ENCODE measurements at regions not wholly inside any gene's neighbourhood (a gene's known extent, or its start where the extent isn't known, plus 50 kb on each side); places are given as distances from the start of the nearest gene placed in this dataset.
A peak's percentile ranks its signal among the peaks of the same experiment; 100 is the strongest.

DNA sequence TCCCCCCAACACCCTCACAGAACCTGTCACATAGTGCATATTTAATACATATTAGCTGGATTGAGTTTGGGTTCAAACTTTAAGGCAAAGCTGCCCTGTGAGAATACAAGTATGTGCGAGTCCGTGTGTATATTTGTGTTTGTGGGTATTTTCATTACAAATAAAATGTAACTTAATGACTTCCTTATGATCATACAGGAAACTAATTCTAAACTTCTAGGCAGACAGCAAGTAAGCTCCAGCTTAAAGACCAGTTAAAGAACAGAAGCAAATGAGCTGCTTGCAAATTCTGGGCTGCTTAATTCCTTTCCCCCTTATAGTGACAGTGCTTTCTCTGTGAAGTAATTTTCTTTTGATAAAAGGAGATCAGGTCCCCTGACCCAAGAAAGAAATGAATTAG is 437.6 kb downstream of the TTLL7 start:
- DNase-seq, result no peak

DNA sequence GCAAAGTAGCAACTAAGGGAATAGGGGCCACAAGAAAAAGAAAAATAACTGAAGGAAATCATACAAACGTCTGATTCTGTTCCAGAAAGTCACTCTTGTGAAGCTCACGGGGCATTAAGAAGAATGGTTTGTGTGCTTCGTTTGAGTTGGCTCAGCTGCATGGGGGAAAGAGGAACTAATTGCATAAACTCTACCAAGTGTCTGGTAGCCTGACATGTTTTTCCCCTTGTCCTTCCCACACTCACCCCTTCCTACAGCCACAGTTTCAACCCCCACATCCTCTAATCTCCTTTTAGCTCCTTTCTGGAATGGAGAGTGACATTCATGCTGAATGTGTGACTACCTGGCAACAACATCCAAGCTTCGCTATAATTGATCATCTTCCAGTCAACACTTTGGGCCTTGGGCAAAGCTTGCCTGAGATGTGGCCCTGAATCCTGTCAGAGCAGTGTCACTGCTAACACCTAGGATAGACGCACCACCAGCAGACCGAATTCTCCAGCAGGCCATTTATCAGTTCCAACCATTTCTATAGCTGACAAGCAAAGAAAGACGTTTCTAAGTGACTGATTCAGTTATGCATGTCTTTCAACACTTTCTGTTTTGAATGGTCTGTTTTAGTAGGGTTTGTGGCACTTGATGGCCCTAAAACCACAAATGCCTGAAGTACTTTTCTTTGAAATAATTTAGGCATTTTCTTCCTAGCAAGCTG is 439.6 kb downstream of the TTLL7 start:
- DNase-seq, result no peak

DNA sequence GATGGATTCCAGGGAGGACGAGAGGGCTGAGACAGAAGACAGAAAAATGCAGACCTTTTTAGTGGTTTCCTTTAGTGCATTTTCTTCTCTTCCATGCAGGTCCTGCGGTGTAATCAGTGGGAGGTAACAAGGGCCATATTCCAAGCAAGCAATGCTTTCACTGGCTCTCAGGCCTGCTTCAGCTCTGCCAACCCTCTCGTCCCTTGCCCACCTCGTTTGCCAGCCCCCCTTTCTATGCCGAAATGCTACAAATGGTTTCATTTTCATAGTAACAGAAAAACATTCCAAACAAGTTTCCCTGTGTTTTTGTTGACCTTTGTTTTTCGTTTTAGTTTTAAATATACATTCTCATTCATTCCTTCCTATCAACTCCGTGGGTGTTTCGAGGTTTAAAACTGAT is 443.1 kb downstream of the TTLL7 start:
- no peak for DNase-seq

DNA sequence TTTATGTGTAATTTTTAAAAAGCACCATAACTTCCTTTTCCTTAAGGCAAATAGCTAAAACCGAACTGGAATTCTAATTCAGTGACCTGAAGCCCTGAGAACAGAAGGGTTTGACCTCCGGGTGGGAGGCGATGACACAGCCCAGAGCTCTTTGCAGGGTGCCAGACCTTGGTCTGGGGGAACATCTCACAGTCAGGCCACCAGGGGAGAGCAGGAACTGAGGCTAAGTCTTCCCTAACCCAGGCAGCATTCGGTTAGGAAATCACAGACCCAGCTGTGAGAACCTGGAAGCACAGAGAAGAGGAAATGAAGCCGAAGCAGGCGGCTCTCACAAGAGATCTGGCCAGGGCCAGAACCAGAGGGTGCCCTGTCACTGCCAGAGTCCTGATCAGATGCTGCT is 444.8 kb downstream of the TTLL7 start:
- DNase-seq, result no peak

DNA sequence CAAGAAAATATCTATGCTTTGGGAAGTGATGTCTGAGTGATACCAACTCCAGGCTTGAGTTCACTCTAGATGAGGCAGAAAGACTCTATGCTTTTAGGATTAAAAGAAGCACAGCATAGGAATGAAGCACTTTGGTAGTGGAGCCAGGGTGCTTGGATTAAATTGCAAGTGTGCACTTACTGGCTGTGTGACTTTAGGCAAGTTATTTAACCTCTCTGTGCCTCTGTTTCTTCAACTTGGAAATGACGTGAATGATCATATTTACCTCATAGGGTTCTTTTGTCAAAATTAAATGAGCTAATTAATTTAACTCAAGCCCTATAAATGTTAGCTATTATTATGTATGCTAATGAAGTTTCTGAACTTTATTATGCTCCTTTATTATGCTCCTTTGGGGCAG is 446.1 kb downstream of the TTLL7 start:
- DNase-seq, result no peak

DNA sequence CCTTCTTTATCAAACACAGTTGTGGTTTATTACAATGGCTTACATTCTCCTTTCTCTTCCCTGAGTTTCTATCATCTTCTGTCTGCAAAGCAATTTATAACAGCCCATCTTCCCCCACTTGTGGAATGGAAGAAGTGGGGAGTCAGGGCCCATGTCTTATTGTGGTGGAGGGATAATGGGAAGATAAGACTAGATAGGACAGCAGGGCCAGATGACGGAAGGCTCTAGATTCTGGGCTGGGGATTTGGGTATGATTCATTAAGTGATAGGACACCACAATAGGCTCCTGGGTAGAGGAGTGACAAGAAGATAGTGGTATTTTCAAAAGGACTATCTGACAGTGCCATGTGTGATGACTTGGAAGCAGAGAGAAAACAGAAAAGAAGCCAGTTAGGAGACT is 450.6 kb downstream of the TTLL7 start:
- DNase-seq, result no peak

DNA sequence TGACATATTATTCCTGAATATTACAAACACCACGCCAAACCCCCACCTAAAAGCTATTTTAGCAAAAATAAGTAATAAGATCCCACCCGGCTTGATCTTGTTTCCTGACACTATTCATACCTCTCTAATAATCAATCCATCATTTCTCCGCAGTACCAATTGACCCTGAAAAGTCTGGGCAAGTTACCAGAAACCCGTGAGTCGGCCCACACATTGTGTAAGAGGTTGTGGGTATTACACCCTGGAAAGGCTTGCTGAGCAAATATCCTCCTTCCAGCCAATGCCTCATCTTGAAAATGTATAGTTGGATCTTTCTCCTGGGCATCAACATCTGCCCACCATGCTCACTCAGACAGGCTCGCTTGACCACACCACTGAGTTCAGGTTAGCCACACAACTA is 451.0 kb downstream of the TTLL7 start:
- DNase-seq, result peak; percentile 1

DNA sequence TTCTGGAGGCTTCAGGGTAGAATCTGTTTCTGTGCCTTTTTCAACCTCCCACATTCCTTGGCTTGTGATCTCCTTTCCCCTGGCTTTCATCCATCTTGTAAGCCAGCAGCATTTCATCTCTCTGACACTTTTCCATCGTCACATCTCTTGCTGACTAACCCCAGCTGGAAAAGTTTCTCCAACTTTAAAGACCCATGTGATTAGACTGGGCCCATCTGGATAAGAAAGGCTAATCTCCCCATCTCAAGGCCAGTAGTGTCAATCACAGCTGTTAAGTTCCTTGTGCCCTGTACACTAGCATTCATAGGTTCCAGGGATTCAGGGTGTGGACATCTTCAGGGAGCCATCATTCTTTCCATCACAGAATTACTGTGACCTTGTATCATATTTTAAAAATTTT is 452.1 kb downstream of the TTLL7 start:
- DNase-seq, result no peak

DNA sequence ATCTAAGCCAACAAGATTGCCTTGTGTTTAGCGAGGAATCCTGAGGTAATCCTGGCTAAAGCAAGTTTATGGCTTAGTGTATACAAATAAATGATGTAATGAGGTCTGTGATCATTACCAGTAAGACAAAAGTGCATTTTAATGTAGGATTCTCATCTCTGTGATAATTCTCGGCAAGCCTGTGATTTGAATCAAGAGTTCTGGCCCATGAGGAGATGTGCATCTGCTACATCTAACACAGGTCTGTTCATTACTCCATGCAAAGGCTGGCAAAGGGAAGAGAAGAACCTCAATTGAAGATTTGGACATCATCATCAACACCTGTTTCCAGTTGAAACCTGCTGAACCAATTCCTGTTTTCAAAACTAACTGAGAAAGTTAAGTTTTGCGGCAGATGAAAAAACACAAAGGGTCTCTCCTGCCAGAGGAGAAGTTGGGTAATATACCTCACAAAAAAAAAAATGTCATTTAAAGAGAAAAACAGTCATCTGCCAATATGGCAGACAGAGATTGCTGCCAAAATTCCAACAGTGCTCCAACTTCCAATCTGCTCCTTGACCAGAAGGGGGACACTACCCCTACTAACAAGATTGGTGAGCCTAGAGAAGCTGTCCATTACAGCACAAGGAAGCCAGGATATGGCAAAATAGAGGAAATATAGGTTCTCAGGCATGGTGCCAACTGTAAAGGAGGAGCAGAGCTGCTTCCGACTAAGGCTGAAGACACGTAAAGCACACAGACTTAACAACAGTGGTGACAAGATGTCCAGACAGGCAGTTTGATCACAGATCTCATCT is 453.7 kb downstream of the TTLL7 start:
- no peak for DNase-seq

DNA sequence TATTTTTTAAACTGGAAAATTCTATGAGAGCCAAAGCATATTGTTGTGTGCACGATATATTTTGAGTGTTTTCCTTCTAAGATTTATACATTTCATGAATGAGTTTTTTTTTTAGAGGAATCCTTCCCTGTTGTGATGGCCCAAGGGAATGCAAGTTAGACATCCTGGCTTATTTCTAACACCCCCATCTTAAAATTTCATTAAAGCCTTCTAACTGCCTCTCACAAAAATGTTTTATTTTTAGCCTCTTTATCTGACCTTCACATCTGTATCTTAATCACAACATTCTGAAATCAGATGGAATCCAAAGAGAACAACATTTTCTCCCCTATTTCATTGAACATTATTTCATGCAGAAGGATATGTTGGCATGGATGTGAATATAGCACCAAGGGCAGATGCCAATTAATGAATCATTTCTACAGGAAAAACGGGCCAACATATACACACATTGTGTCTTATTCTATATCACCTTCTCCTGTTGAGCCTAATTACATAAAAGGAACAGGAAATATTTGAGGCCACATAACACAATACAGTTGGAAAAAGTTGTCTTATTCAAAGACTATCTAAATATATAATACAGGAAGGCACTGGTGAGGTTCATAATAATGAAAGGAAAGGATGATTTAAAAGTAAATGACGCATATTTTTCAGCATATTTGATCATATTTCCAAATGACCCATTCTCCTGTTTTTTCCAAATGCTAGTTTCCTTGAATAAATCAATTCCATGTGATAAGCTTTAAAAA is 455.5 kb downstream of the TTLL7 start:
- no peak for DNase-seq

DNA sequence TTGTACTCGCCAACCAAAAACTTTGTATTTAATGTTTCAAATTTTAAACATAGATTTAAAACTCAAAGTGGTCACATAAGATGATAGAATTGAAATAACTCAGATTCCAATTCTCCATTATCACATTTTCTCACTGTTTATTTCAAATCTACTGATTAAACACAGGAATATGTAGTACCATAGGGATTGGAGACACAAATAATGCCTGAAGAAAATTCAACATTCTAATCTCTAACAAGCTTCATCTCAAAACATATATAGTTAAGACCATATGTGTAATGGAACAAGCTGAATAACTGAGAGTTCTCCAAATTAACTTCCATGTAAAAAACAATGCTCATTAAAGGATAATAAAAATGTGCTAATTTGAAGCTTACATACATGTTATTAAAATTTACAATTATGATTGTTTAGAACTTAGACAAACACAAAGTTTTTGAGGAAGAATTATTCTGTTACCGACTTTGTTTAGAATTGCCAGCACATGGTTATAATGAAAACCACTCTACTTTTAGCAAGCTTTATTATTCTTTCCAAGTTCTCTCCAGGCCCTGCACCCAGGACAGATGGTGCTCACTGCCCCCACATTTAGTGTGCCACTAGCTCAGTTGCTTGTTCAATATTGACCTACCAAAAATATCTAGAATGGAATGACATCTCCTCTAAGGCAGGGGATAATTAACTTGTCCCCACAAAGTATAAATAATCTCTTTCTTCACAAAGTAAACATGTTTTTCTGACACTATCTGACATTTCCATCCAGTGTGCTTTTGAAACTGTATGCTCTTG is 467.2 kb downstream of the TTLL7 start:
- no peak for DNase-seq

DNA sequence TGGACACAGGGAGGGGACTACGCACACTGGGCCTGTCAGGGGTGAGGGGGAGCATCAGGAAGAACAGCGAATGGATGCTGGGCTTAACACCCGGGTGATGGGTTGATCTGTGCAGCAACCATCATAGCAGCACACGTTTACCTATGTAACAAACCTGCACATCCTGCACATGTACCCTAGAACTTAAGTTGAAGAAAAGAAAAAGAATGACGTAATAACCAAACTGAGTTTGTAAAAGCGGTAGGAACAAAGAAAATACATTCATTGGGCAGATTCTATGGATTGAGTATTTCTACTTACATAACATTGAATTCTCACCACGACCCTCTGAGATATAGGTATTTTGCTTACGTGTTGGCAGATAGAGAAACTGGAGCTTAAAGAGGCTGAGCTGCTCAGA is 468.4 kb downstream of the TTLL7 start:
- DNase-seq, result no peak

DNA sequence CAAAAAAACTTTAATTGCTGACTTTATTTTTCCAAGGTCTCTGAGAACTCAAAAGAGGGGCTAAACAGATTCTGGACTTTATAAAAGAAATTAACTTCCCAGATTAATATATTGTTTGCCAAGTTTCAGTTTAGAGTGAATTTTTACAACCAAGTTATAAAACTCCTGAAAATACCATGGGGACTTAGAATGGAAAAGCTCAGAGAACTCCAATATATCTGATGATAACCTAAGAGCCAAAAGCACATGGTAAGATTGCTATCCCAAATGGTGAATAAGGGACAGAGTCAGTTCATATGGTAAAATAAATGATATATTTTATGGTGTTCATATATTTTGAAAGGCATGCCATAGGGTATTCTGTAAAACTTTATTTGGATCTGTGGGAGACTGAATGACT is 470.9 kb downstream of the TTLL7 start:
- DNase-seq, result no peak

DNA sequence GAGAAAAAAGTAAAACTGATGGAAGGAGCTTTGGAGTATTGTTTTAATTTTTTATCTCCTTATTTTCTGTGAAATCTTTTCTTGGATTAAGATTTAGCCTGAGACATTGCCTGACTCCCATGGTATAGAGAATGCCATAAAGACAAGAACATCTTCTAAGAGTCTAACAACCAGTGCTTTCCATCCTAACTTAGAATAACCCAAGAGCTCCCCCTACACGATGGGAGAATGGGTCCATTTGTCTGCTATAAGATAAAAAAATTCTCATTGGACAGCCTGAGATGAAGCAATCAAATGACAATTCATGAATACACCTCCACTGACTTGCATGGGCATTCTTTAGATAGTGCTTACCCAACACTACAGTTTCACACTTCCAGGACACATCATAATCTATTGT is 478.1 kb downstream of the TTLL7 start:
- no peak for DNase-seq

DNA sequence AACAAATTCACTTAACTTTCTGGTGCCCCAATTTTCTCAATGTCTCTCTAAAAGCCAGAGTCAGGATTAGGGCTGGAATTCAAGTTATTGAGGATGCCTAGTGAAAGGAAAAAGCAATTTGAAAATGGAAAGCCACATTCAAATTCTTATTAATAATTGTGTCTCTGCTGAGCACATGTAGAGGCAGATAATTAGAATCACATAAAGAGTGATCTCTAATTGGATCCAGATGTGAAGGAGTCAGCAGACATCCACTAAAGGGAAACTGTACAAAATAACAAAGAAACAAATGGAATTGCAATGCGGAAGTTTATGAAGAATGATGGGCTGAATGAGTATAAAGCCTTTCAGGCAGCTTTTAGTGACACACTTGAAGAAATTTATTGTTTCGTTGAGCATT is 482.6 kb downstream of the TTLL7 start:
- peak; percentile 21 for DNase-seq

DNA sequence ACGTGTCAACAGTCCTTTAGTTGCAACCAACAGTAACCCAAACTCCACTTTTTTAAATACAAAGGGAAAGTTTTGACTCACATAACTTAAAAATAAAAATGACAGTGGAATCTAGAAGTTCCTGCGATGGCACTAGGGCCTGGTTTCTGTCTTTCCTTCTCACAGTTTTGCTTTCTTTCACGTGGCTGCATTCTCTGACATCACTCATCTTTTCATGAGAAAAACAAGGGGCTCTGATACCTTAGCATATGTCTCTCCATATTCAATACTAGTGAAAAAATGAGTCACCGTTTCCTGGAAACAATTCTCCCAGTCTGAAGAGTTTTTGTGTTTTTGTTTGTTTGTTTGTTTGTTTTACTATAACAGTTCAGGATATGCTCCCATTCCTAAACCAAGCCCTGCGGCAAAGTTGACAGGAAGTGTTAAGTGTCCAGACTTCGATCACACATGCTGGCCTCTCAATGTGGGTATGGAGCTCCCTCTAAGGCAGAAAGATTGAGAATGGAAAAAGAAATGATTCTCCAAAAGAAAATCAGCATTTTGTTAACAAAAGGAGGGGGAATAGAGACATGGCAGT is 483.3 kb downstream of the TTLL7 start:
- no peak for DNase-seq

DNA sequence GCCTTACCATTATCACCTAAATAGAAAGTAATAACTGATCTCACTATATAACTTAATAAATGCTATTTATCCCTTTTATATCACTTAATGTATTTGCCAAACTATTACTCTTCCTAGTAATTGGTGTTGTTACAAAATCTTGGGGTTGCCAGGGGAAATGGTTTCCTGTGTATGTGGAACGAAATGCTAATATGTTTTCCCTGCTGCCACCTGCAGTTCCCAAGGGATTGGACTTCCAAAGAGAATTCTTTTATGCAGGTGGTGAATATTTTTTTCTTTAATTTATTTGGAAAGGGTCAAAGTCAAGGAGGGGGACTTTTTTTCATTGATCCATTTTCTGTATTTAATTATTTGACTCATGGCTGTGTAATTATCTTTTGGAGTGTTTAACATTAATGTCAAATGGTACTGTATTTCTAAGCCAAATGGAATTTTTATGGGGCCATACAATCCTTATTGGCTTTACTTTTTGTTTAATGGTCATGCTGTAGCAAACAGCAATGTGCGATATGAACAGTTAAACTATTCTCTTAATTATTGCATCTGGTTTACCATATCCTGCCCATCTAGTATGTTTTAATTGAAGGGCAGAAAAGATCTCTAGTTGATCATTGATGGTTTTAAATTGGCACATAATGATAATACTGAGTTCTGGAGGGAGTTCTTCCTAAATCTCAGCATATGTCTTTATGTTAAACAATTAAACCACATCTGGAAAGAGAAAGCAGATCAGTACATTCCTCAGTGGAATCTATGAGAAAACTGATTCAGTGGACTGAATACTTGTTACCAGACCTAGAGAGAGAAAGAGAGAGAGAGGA is 486.3 kb downstream of the TTLL7 start:
- no peak for DNase-seq

DNA sequence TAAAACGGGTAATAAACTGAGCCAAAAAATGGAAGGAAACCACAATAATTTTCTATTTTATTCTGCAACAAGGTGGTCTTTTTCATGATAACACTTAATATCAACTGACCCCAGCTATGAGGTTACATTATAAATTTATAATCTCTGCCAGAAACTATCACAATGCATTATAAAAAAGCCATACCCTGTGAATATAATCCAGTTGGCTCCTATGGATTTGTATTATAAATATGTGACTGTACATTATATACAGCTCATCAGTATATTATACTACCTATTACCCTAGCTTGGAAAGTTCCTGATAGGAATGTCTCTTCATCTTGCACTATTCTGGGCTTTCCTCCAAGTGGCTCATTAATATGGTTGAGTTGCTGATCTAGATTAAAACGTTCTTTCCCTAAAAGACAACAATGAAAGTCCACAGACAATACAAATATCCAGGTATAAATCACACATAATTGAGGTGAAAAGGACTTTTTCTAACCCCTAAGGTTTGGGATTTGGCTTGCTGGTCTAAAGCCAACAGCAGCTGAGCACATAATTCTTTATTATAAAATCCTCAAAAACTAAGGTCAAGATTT is 487.7 kb downstream of the TTLL7 start:
- DNase-seq, result no peak

DNA sequence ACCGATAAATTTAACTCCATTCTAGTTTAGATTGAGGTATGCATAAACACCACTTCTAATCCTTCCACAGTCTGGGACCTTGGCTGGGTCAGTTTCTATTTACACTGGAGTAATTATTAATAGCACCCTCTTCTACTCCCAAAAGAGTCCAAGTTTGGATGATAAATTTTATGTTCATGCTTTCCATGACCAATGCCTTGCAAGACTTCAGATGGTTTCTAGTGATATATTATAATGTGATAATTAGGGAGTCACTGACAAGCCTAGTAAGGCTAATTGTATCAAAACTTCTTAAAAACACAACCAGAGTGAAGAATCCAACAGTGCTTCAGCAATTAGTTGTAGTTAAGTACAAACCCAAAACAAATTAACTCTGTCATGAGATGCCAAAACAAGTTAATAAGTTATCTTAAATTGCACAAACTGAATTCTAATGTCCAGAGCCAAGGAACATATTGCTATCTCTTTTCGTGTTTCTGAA is 489.6 kb downstream of the TTLL7 start:
- no peak for DNase-seq

DNA sequence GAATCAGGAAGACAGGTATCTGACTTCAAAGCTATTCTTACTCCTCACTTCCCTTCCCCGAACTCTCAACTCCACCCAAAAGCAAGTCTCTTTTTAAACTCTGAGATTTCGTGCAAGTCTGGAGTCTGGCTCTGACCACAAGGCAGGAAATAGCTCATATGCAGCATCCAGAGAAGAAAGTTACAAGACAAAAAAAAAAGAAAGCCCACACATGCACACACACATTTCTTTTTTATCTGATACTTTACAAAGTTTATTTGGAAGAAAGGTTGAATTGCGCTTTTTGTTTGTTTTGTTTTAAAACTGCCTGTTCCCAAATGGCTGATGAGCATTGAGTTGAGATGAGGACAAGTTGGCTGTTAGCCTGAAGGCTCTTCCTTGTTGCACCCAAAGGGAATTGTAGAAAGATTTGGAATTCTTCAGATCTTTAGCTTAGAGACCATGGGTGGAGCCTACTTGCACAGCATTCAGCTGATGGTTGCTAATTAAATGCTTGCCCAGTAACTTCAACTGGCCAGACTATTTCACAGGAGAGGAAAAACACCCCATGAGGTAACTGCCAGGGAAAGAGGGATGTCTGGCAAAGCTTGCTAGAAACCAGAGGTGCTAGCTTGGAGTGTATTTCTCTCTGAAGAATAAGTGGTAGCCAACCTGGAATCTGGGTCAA is 490.3 kb downstream of the TTLL7 start:
- DNase-seq, result peak; percentile 21

DNA sequence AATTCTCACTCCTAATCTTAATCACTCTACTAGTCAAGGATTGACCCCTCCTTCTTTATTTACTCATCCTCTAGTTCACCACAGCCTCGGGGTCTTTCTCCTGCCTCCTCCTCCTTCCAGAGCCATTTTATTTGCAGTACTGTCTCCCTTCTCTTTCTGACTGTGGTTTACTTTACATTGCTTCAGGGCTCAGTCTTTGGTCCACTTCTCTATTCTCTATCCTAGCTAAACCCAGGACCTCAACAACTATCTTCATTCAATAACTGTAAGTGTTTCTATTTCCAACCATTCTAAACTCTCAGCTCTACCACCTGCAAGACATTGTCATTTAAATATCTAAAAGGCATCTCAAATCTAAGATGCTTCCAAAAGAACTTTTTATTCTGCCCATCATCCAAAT is 493.8 kb downstream of the TTLL7 start:
- no peak for DNase-seq
